ENCODE measurements at regions not wholly inside any gene's neighbourhood (a gene's known extent, or its start where the extent isn't known, plus 50 kb on each side); places are given as distances from the start of the nearest gene placed in this dataset.
"Not testable (repeated sequence)": the region's sequence is repeated elsewhere in the genome, so short reads cannot be mapped to it uniquely, and the experiment has no call there.

- Histone ChIP-seq H3K27me3 (ENCODE audit: low read length) (no peaks in the 10 kb centered on the region), H3K36me3 (ENCODE audit: low read length) (no peaks in the 10 kb centered on the region), H3K9ac (ENCODE audit: low read length) (no peak overlapping the region), H3K27ac (ENCODE audit: low read depth, low read length) (no peak overlapping the region), H3K9me3 (ENCODE audit: insufficient read depth, low read length) (no peaks in the 10 kb centered on the region), H4K20me1 (ENCODE audit: low read depth, low read length) (no peaks in the 10 kb centered on the region), H2AFZ (ENCODE audit: low read depth, low read length, severe bottlenecking) (no peak overlapping the region), H3K4me2 (ENCODE audit: low read depth, low read length, poor library complexity, severe bottlenecking) (no peak overlapping the region), H3K9me2 (replicated peaks; ENCODE audit: insufficient read depth, low read length) (no peaks in the 10 kb centered on the region), H3K79me2 (ENCODE audit: insufficient read depth, low read length) (no peaks in the 10 kb centered on the region), H3K4me3 (ENCODE audit: insufficient read depth, low read length, poor library complexity, severe bottlenecking) (no peak overlapping the region), H3F3A (ENCODE audit: insufficient read depth) (no peaks in the 10 kb centered on the region)
- no peak for TF ChIP-seq EZH2phosphoT487 (conservative IDR thresholded peaks at IDR 0.05; ENCODE audit: low read length)
Observed at GRCh38 chr22:48820481-48821345, 1007.0 kb downstream of the BRD1 start.

- Histone ChIP-seq H3K9me3 (ENCODE audit: insufficient read depth, low read length) (no peaks in the 10 kb centered on the region), H3K4me2 (ENCODE audit: low read depth, low read length, poor library complexity, severe bottlenecking) (no peak overlapping the region)
- TF ChIP-seq EZH2phosphoT487 (conservative IDR thresholded peaks at IDR 0.05; ENCODE audit: low read length), result no peak
- TF ChIP-seq CTCF (IDR thresholded peaks at IDR 0.05; ENCODE audit: insufficient read depth, low read length, poor library complexity, severe bottlenecking), result no peak
Observed at GRCh38 chr22:48819961-48820360, 1007.7 kb downstream of the BRD1 start.

GRCh38 chr22:48819232-48819631 is 1008.4 kb downstream of the BRD1 start:
- Histone ChIP-seq H3F3A (ENCODE audit: insufficient read depth) (no peaks in the 10 kb centered on the region), H3K27ac (ENCODE audit: low read depth, low read length) (no peak overlapping the region), H3K36me3 (ENCODE audit: low read length) (no peaks in the 10 kb centered on the region), H3K4me2 (ENCODE audit: low read depth, low read length, poor library complexity, severe bottlenecking) (no peak overlapping the region), H3K27me3 (ENCODE audit: low read length) (no peaks in the 10 kb centered on the region), H3K4me3 (ENCODE audit: insufficient read depth, low read length, poor library complexity, severe bottlenecking) (no peak overlapping the region), H3K79me2 (ENCODE audit: insufficient read depth, low read length) (no peaks in the 10 kb centered on the region), H3K9me3 (ENCODE audit: insufficient read depth, low read length) (no peaks in the 10 kb centered on the region), H2AFZ (ENCODE audit: low read depth, low read length, severe bottlenecking) (no peak overlapping the region), H3K9ac (ENCODE audit: low read length) (no peak overlapping the region), H3K9me2 (replicated peaks; ENCODE audit: insufficient read depth, low read length) (no peaks in the 10 kb centered on the region), H4K20me1 (ENCODE audit: low read depth, low read length) (no peaks in the 10 kb centered on the region)
- TF ChIP-seq CTCF (IDR thresholded peaks at IDR 0.05; ENCODE audit: insufficient read depth, low read length, poor library complexity, severe bottlenecking) (no peak), EZH2phosphoT487 (conservative IDR thresholded peaks at IDR 0.05; ENCODE audit: low read length) (no peak)

More at GRCh38 chr22:48819961-48820360, 1007.7 kb downstream of the BRD1 start:
- Histone ChIP-seq H3K36me3 (ENCODE audit: low read length) (no peaks in the 10 kb centered on the region), H3K27ac (ENCODE audit: low read depth, low read length) (no peak overlapping the region), H3K9ac (ENCODE audit: low read length) (no peak overlapping the region), H3K79me2 (ENCODE audit: insufficient read depth, low read length) (no peaks in the 10 kb centered on the region), H3K27me3 (ENCODE audit: low read length) (no peaks in the 10 kb centered on the region), H2AFZ (ENCODE audit: low read depth, low read length, severe bottlenecking) (no peak overlapping the region), H3F3A (ENCODE audit: insufficient read depth) (no peaks in the 10 kb centered on the region), H4K20me1 (ENCODE audit: low read depth, low read length) (no peaks in the 10 kb centered on the region), H3K9me2 (replicated peaks; ENCODE audit: insufficient read depth, low read length) (no peaks in the 10 kb centered on the region), H3K4me3 (ENCODE audit: insufficient read depth, low read length, poor library complexity, severe bottlenecking) (no peak overlapping the region)

GRCh38 chr22:48817491-48817890 is 1010.2 kb downstream of the BRD1 start:
- H3K4me2 ChIP-seq (ENCODE audit: low read depth, low read length, poor library complexity, severe bottlenecking); H3K36me3 ChIP-seq (ENCODE audit: low read length); H2AFZ ChIP-seq (ENCODE audit: low read depth, low read length, severe bottlenecking); H3K27me3 ChIP-seq (ENCODE audit: low read length); H3K79me2 ChIP-seq (ENCODE audit: insufficient read depth, low read length); H3K9ac ChIP-seq (ENCODE audit: low read length); H3K9me2 ChIP-seq (replicated peaks; ENCODE audit: insufficient read depth, low read length); H3K4me3 ChIP-seq (ENCODE audit: insufficient read depth, low read length, poor library complexity, severe bottlenecking); H3F3A ChIP-seq (ENCODE audit: insufficient read depth); H3K9me3 ChIP-seq (ENCODE audit: insufficient read depth, low read length); H3K27ac ChIP-seq (ENCODE audit: low read depth, low read length); H4K20me1 ChIP-seq (ENCODE audit: low read depth, low read length): not testable (repeated sequence)
